GM19452 (cell line): ENCODE measurements at regions not wholly inside any gene's neighbourhood (a gene's known extent, or its start where the extent isn't known, plus 50 kb on each side); places are given as distances from the start of the nearest gene placed in this dataset.
"Not testable (repeated sequence)": the region's sequence is repeated elsewhere in the genome, so short reads cannot be mapped to it uniquely, and the experiment has no call there.

ENCODE experiments used
- ATAC-seq: cut with Tn5 transposase; IDR thresholded peaks from one replicate; pipeline ENCODE4 v1.9.1; 2021; ENCODE audit not compliant: unreplicated experiment

DNA sequence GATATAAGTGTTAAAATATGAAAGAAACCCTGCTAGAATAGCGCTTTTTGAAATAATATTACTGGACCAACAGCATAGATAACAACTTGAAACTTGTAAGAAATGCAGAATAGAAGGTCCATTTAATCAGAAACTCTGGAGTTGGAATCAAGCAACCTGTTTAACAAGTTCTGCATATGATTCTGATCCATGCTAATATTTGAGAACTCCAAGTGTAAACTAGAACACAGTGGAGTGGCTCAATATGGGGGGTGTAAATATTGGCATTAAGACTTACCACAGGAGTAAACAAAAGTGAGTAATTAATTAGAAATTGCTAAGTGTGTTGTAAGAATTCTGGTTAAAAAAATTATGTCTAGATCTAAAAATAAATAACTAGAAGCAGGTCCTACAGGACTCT is 151.2 kb downstream of the SLITRK1 start:
- ATAC-seq, result no peak

GRCh38 chr13:83730674-83731073 is 151.6 kb downstream of the SLITRK1 start:
- ATAC-seq, result no peak

DNA sequence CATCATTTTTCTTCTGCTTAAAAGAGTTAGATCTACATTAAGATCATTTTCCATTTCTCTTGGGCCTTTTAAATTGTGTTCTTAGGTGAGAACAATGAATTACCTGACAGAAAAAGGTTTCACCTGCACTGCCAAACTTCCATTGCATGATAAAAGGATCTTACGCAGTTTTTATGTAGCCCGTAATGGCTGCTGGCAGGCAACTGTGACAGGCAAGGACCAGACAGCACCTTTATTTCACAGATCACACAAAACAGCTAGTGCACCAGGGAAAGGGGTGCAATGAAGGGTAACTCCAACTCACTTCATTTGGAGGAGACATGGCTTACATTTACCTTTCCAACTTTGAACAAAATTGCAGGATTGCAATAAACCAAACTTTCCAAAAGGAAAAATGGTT is 159.8 kb downstream of the SLITRK1 start:
- ATAC-seq, result no peak

- no peak for ATAC-seq
These were observed 166.2 kb downstream of the SLITRK1 start for GRCh38 chr13:83716121-83716520.

DNA sequence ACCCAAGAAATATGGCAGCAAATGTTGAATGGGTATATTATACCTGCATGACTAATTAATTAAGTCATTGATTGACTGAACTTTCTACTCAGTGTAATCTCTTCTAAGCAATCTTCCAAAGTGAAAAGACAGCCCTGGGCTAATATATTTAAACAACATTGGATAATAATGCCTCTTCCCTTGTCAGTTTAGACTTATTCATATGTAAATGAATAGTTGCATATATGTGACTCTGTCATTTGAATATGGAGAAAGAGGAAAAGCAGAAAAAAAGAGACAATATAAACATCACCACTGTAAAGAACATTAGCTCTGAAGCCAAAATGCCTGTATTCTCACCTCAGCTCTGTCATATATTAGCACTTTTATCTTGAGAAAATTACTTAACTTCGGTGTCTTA is 168.0 kb downstream of the SLITRK1 start:
- ATAC-seq, result no peak

GRCh38 chr13:83710133-83710515 is 172.2 kb downstream of the SLITRK1 start:
- no peak for ATAC-seq

GRCh38 chr13:83709426-83710132 is 172.7 kb downstream of the SLITRK1 start:
- no peak for ATAC-seq

- ATAC-seq, result no peak
These were observed 180.3 kb downstream of the SLITRK1 start for GRCh38 chr13:83702021-83702420.

DNA sequence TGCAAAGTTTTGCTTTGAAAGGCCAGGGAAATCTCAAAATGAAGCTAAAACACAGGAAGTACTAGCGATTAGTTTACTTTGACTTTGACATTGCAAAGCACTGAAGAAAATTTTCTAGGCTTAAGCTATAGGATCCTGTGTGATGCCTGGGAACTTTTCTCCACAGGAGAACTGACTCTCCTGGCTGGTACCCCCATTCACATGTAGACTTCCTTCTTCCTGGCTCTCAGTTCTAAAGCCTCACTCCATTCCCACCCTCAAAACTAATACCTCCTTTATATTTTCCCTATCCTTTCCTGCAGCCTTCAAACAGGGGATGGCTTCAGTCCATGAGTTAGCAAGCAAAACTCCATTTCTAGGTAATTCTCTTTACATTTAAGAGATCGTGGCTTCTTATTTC is 189.5 kb downstream of the SLITRK1 start:
- no peak for ATAC-seq

- ATAC-seq, result no peak
These were observed 190.3 kb downstream of the SLITRK1 start for GRCh38 chr13:83691966-83692365.

- no peak for ATAC-seq
These were observed 200.7 kb downstream of the SLITRK1 start for GRCh38 chr13:83681547-83681946.

DNA sequence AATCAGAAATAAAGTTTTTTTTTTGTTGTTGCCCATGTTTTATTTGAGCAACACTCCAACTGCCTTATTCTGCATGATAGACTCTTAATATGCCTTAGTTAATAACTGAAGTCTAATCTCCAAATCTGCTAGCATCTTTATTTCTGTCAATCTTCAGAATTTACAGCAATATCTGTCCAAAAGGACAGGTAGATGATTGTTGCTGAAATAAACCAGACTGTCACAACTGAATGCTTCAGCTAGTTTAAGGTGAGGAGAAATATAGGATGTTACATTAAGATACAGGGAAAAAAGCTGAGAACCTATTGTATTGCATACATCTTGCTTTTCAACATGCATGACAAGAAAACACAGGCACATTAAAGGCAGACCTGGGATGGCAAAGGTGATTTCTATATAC is 204.3 kb downstream of the SLITRK1 start:
- ATAC-seq, result no peak

DNA sequence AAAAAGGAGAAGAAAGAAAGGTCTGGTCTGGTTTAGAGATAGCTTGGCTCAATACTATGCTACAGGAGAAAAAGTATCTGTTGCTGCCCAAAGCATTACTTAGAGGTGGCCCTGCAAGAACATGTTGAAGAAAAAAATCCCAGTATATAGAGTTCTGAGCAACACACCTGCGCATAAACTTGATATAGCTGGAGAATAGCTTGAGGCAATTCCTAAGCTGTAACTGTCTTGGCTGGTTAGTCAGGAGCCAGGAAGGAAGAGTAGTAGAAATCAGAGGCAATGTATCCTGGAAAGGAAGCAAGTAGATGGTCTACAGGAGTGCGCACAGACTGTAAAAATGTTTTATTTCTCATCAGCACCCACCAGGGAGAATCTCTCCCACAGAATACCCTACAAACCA is 209.7 kb downstream of the SLITRK1 start:
- no peak for ATAC-seq

GRCh38 chr13:83667606-83668005 is 214.7 kb downstream of the SLITRK1 start:
- ATAC-seq, result no peak

GRCh38 chr13:83666141-83666540 is 216.1 kb downstream of the SLITRK1 start:
- no peak for ATAC-seq

DNA sequence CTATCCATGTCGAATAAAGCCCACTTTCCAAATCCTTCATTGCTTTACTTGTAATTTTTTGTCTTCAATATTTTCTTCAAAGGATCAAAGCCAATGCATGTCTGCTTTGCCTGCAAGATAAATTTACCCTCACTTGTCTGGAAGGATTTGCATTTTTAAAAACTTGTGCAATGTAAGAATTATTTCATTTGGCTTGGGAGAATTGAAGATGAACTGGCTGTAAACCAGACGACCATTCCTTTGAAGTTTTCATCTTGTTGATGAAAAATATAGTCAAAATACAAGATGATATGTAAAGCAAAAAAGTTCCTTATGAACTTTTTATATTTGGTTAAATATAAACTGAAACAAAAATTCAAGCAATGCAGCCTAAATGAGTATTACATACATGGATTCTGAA is 225.0 kb downstream of the SLITRK1 start:
- no peak for ATAC-seq

GRCh38 chr13:83642617-83643016 is 239.7 kb downstream of the SLITRK1 start:
- not testable (repeated sequence) for ATAC-seq

DNA sequence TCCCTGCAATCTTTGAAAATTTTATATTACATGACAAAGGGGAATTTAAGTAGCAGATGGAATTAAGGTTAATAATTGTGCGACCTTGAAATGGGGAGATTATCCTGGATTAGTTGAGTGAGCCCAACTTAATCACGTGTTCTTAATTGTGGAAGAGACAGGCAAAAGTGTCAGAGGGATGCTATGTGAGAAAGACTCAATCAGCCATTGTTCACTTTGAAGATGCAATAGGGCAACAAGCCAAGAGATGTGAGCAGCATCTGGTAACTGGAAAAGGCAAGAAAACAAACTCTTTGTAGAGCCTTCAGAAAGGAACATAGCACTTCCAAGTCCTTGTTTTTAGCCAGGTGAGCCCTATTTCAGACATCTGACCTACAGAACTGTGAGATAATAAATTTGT is 247.7 kb downstream of the SLITRK1 start:
- no peak for ATAC-seq

- no peak for ATAC-seq
These were observed 248.5 kb downstream of the SLITRK1 start for GRCh38 chr13:83633746-83634145.

DNA sequence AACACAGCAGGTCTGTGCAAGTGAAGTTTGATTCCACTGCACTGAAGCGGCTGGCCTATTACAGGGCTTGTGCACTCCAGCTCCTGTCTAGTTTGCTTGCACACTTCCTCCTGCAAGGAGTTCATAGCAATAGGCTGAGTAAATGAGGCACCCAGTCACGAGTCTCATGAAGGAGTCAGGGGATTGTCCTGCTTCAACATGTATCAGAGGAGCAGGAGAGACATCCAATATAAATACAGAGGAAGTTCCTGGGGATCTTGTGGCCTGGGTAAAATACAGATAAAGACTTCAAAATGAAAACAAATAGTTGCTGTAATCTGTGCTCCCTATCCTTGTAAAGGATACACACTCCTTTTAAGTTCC is 259.9 kb downstream of the SLITRK1 start:
- ATAC-seq, result no peak

- ATAC-seq, result no peak
These were observed 260.4 kb downstream of the SLITRK1 start for GRCh38 chr13:83621765-83622421.

GRCh38 chr13:83620530-83621220 is 261.6 kb downstream of the SLITRK1 start:
- no peak for ATAC-seq
